IPS-15b (cell line): ENCODE measurements at regions not wholly inside any gene's neighbourhood (a gene's known extent, or its start where the extent isn't known, plus 50 kb on each side); places are given as distances from the start of the nearest gene placed in this dataset.

ENCODE experiments used
- H3K27me3 ChIP-seq: one replicate; pipeline ENCODE4 v1.6.1; 2013; ENCODE audit warnings: low read length; ENCODE audit not compliant: control insufficient read depth, insufficient read depth
- H3K36me3 ChIP-seq: one replicate; pipeline ENCODE4 v1.6.1; 2013; ENCODE audit warnings: low read length; ENCODE audit not compliant: control insufficient read depth, insufficient read depth
- H3K4me1 ChIP-seq: one replicate; pipeline ENCODE4 v1.6.1; 2013; ENCODE audit warnings: mild to moderate bottlenecking, low read length; ENCODE audit not compliant: control insufficient read depth, insufficient read depth
- H3K4me3 ChIP-seq: one replicate; pipeline ENCODE4 v1.5.1; 2013; ENCODE audit warnings: low read depth, low read length
- H3K9ac ChIP-seq: one replicate; pipeline ENCODE4 v1.6.1; 2013; ENCODE audit warnings: low read depth, mild to moderate bottlenecking, low read length
- H3K9me3 ChIP-seq: one replicate; pipeline ENCODE4 v1.6.1; 2013; ENCODE audit warnings: mild to moderate bottlenecking, low read length; ENCODE audit not compliant: control insufficient read depth, insufficient read depth

- H3K9ac ChIP-seq, result no peak overlapping the region
- no peaks in the 10 kb centered on the region for H3K9me3 ChIP-seq
- H3K36me3 ChIP-seq, result no peaks in the 10 kb centered on the region
- no peak overlapping the region for H3K4me3 ChIP-seq
- H3K4me1 ChIP-seq, result no peaks in the 10 kb centered on the region
- no peaks in the 10 kb centered on the region for H3K27me3 ChIP-seq
Measured at GRCh38 chr3:104952146-104952972, 414.4 kb upstream of the ALCAM start.

- no peaks in the 10 kb centered on the region for H3K36me3 ChIP-seq
- no peaks in the 10 kb centered on the region for H3K9me3 ChIP-seq
- peaks cover 13% of the 10 kb centered on the region for H3K4me1 ChIP-seq
- no peak overlapping the region for H3K4me3 ChIP-seq
- H3K9ac ChIP-seq, result no peak overlapping the region
- no peaks in the 10 kb centered on the region for H3K27me3 ChIP-seq
Measured at GRCh38 chr3:104956620-104957345, 409.9 kb upstream of the ALCAM start.

GRCh38 chr3:104960579-104960978, 406.1 kb upstream of the ALCAM start:
- H3K4me3 ChIP-seq, result no peak overlapping the region
- no peaks in the 10 kb centered on the region for H3K27me3 ChIP-seq
- H3K36me3 ChIP-seq, result no peaks in the 10 kb centered on the region
- H3K9me3 ChIP-seq, result no peaks in the 10 kb centered on the region
- peaks cover 20% of the 10 kb centered on the region for H3K4me1 ChIP-seq
- no peak overlapping the region for H3K9ac ChIP-seq

- Histone ChIP-seq H3K36me3 (no peaks in the 10 kb centered on the region), H3K9ac (no peak overlapping the region), H3K4me1 (peaks cover 20% of the 10 kb centered on the region), H3K27me3 (no peaks in the 10 kb centered on the region), H3K9me3 (no peaks in the 10 kb centered on the region), H3K4me3 (no peak overlapping the region)
Measured at GRCh38 chr3:104961851-104962250, 404.9 kb upstream of the ALCAM start.

GRCh38 chr3:104974316-104974715, 392.4 kb upstream of the ALCAM start:
- H3K4me3 ChIP-seq, result no peak overlapping the region
- no peaks in the 10 kb centered on the region for H3K36me3 ChIP-seq
- H3K9ac ChIP-seq, result no peak overlapping the region

GRCh38 chr3:104977719-104978118, 389.0 kb upstream of the ALCAM start:
- H3K4me1 ChIP-seq, result no peaks in the 10 kb centered on the region
- no peak overlapping the region for H3K9ac ChIP-seq
- H3K27me3 ChIP-seq, result no peaks in the 10 kb centered on the region
- no peaks in the 10 kb centered on the region for H3K9me3 ChIP-seq
- H3K4me3 ChIP-seq, result no peak overlapping the region
- no peaks in the 10 kb centered on the region for H3K36me3 ChIP-seq

More at GRCh38 chr3:104974316-104974715, 392.4 kb upstream of the ALCAM start:
- no peaks in the 10 kb centered on the region for H3K4me1 ChIP-seq
- no peaks in the 10 kb centered on the region for H3K27me3 ChIP-seq
- H3K9me3 ChIP-seq, result no peaks in the 10 kb centered on the region

GRCh38 chr3:104982130-104982529, 384.6 kb upstream of the ALCAM start:
- H3K27me3 ChIP-seq, result no peaks in the 10 kb centered on the region
- no peak overlapping the region for H3K4me3 ChIP-seq
- H3K9me3 ChIP-seq, result no peaks in the 10 kb centered on the region
- no peak overlapping the region for H3K9ac ChIP-seq
- H3K36me3 ChIP-seq, result no peaks in the 10 kb centered on the region
- no peaks in the 10 kb centered on the region for H3K4me1 ChIP-seq

GRCh38 chr3:104987859-104988258, 378.9 kb upstream of the ALCAM start:
- H3K9me3 ChIP-seq, result no peaks in the 10 kb centered on the region
- no peak overlapping the region for H3K4me3 ChIP-seq
- no peaks in the 10 kb centered on the region for H3K36me3 ChIP-seq
- no peak overlapping the region for H3K9ac ChIP-seq
- H3K4me1 ChIP-seq, result peaks cover 2% of the 10 kb centered on the region
- H3K27me3 ChIP-seq, result no peaks in the 10 kb centered on the region

GRCh38 chr3:104988496-104988895, 378.2 kb upstream of the ALCAM start:
- H3K36me3 ChIP-seq, result no peaks in the 10 kb centered on the region
- H3K4me1 ChIP-seq, result peaks cover 2% of the 10 kb centered on the region
- no peak overlapping the region for H3K9ac ChIP-seq
- no peaks in the 10 kb centered on the region for H3K27me3 ChIP-seq
- H3K4me3 ChIP-seq, result no peak overlapping the region
- no peaks in the 10 kb centered on the region for H3K9me3 ChIP-seq

GRCh38 chr3:104989878-104990277, 376.8 kb upstream of the ALCAM start:
- Histone ChIP-seq H3K9me3 (no peaks in the 10 kb centered on the region), H3K27me3 (no peaks in the 10 kb centered on the region), H3K36me3 (no peaks in the 10 kb centered on the region)

GRCh38 chr3:104990758-104991157, 376.0 kb upstream of the ALCAM start:
- Histone ChIP-seq H3K9ac (no peak overlapping the region), H3K4me3 (no peak overlapping the region), H3K27me3 (no peaks in the 10 kb centered on the region), H3K4me1 (peaks cover 2% of the 10 kb centered on the region), H3K36me3 (no peaks in the 10 kb centered on the region), H3K9me3 (no peaks in the 10 kb centered on the region)

More at GRCh38 chr3:104989878-104990277, 376.8 kb upstream of the ALCAM start:
- H3K4me3 ChIP-seq, result no peak overlapping the region
- H3K9ac ChIP-seq, result no peak overlapping the region
- peaks cover 2% of the 10 kb centered on the region for H3K4me1 ChIP-seq

- H3K9ac ChIP-seq, result no peak overlapping the region
- no peaks in the 10 kb centered on the region for H3K9me3 ChIP-seq
- no peak overlapping the region for H3K4me3 ChIP-seq
- no peaks in the 10 kb centered on the region for H3K27me3 ChIP-seq
- H3K4me1 ChIP-seq, result peaks cover 2% of the 10 kb centered on the region
- H3K36me3 ChIP-seq, result no peaks in the 10 kb centered on the region
Measured at GRCh38 chr3:104992676-104993075, 374.0 kb upstream of the ALCAM start.
